Mesodermal cell (in vitro differentiated cells): ENCODE measurements at regions not wholly inside any gene's neighbourhood (a gene's known extent, or its start where the extent isn't known, plus 50 kb on each side); places are given as distances from the start of the nearest gene placed in this dataset.

Source experiments
- H3K27ac ChIP-seq: 2 replicates; pipeline ENCODE4 v1.7.0; 2013; ENCODE audit warnings: mild to moderate bottlenecking, low read depth, low read length, moderate library complexity; ENCODE audit not compliant: severe bottlenecking
- H3K36me3 ChIP-seq: 2 replicates; pipeline ENCODE4 v1.7.1; 2013; ENCODE audit warnings: mild to moderate bottlenecking, low read length, moderate library complexity; ENCODE audit not compliant: control insufficient read depth, insufficient read depth
- H3K4me1 ChIP-seq: one replicate; pipeline ENCODE4 v1.7.1; 2013; ENCODE audit warnings: mild to moderate bottlenecking, low read length; ENCODE audit not compliant: insufficient read depth, control insufficient read depth, poor library complexity, severe bottlenecking
- H3K4me3 ChIP-seq: 2 replicates; pipeline ENCODE4 v1.7.0; 2013; ENCODE audit warnings: low read length, control low read depth, mild to moderate bottlenecking; ENCODE audit not compliant: insufficient read depth, poor library complexity, severe bottlenecking; ENCODE audit errors: extremely low read depth
- H3K9me3 ChIP-seq: 2 replicates; pipeline ENCODE4 v1.7.1; 2013; ENCODE audit warnings: mild to moderate bottlenecking, low read length, moderate library complexity; ENCODE audit not compliant: control insufficient read depth
- WGBS, 2 experiments: methylation state at CpG; one replicate each; pipeline ENCODE4 v1.1.5; 2013; ENCODE audit warnings: missing lambda C conversion rate in 2 of 2; ENCODE audit not compliant: insufficient coverage in 2 of 2; 5-methylcytosine and 5-hydroxymethylcytosine counted together

DNA sequence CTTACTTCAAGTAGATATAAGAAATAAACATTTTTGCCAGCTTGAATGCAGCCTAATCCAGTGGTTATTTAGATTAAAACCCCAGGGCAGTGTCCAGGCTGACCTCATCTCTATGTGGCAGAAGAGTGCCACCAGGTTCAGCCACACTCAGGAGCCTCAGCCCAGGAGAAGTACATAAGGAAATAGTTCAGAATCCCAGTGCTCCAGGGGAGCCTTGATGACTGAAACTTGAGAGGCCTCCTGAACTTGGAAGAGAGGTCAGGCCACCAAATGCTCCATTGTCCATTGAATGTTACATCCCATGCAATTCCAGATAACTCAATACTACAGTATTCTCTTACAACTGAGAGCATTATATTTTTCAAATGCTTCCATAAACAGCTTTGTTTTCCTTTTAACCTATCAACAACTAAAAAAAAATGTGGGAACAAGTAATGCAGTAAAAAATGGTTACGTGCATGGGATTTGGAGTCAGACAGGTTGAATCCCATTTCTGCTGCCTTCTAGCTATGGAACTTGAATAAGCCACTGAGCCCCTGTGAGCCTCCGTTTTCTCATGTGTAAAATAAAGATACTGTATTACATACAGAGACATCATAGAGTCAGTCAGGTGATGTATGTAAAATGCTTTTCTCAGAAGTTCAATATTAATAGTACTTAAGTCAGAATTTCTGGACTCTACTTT, 248.0 kb downstream of the PLPP3 start:
- peaks cover 22% of the 10 kb centered on the region for H3K4me1 ChIP-seq
- H3K4me3 ChIP-seq = no peak overlapping the region
- no peaks in the 10 kb centered on the region for H3K9me3 ChIP-seq
- H3K27ac ChIP-seq = peak overlapping the region; percentile 87
- no peaks in the 10 kb centered on the region for H3K36me3 ChIP-seq
- no CpG with 5 or more reads among the region's 2 CpGs for WGBS, 2 experiments

DNA sequence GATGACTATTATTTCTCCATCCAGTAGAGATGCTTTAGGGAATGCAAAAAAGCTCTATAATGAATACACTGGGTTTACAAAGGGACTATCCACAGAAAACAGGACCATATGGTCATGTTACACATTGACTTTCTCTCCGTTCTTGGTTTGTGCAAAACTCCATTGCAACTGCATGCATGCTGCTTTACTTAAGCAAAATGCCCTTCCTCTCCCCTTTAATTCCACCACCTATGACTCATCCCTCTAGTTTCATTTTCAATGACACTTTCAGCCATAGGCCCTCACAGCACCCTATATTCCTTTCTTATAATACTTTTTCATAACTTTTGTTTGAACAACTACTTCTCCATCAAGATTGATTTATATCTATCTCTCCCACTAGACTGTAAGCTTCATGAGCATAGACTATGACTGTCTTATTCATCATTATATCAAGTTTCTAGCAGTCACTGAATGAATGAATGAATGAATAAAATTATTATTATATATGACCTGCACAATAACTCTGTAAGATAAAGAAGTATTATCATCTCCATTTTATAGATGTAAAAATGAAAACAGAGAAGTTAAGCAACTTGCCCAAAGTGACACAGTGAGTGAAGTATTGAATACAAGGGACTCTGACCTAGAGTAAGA, 248.9 kb downstream of the PLPP3 start:
- no peaks in the 10 kb centered on the region for H3K9me3 ChIP-seq
- H3K36me3 ChIP-seq = no peaks in the 10 kb centered on the region
- WGBS, 2 experiments = 69 to 94% methylated on average over 1 of the region's 1 CpG
- H3K27ac ChIP-seq = no peak overlapping the region
- peaks cover 25% of the 10 kb centered on the region for H3K4me1 ChIP-seq
- H3K4me3 ChIP-seq = no peak overlapping the region

DNA sequence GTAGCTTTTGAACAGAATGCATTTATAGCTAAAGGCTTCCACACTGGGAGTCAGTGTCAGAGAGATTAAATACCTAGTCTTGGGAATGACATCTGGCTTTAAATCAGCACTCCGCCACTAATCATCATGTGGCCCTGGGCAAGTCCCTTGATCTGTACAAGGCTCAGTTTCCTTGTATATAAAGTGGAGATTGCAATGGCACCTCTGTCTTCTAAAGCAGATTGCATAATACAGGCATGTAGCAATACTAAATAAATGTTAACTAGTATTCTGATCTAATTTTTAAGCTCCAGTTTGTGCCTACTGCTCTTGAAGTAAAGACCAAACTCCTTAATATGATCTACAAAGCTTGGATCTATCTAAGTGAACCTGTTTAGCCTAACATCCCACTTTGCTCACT, 249.4 kb downstream of the PLPP3 start:
- Histone ChIP-seq H3K9me3 (no peaks in the 10 kb centered on the region), H3K4me1 (peaks cover 25% of the 10 kb centered on the region), H3K4me3 (no peak overlapping the region), H3K27ac (no peak overlapping the region), H3K36me3 (no peaks in the 10 kb centered on the region)
- WGBS, 2 experiments = no CpG with 5 or more reads among the region's 1 CpG

DNA sequence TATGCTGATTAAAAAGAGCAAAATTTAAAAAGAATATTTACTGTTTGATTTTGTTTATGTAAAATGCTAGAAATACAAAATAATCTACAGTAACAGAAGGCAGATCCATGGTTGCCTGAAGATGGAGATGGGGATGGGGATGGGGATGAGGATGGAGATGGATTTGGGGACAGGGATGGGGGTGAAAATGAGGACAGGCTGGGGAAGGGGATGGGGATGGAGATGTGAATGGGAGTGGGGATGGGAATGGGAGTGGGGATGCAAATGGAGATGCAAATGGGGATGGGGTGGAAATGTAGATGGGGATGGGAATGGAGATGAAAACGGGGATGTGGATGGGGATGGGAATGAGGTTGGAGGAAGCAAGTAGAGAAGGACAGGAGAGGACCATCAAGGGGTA, 252.2 kb downstream of the PLPP3 start:
- no peak overlapping the region for H3K27ac ChIP-seq
- peaks cover 23% of the 10 kb centered on the region for H3K4me1 ChIP-seq
- no peaks in the 10 kb centered on the region for H3K36me3 ChIP-seq
- H3K4me3 ChIP-seq = no peak overlapping the region
- WGBS, 2 experiments = 55 to 85% methylated on average over 1 of the region's 1 CpG
- no peaks in the 10 kb centered on the region for H3K9me3 ChIP-seq

DNA sequence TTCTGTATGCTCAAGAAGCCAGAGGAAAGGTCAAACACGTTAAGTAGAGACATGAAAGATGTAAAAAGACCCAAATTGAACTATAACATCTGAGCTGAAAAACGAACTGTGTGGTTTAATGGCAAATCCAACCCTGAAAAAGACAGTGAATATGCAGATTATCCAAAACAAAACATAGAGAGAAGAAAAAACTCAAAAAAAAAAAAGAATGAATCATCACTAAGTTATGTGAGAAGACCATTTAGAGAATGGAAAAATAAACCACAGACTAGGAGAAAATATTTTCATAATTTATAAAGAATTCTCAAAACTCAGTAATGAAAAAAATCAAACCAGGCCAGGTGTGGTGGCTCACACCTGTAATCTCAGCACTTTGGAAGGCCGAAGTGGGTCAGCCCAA, 253.3 kb downstream of the PLPP3 start:
- 67 to 75% methylated on average over 2 of the region's 3 CpGs for WGBS, 2 experiments
- no peaks in the 10 kb centered on the region for H3K9me3 ChIP-seq
- no peaks in the 10 kb centered on the region for H3K36me3 ChIP-seq
- H3K27ac ChIP-seq = no peak overlapping the region
- H3K4me3 ChIP-seq = no peak overlapping the region
- peaks cover 13% of the 10 kb centered on the region for H3K4me1 ChIP-seq

DNA sequence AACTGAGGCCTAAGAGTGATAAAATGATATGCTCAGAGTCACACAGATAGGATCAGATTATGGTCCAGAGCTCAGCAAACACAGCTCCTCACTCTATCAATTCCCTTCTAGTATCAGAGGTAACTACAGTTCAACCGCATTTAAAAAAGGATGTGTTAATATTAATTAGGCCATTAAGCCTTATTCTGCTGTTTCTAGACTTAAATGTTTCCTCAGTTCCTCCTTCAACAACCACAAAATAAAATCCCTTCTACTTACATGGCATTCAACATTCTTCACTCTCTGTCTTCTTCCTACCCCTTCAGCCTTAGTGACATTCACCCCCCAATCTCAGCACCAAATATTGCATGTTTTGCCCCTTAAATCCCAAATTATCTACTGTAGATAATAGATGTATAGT, 254.9 kb downstream of the PLPP3 start:
- Histone ChIP-seq H3K27ac (no peak overlapping the region), H3K36me3 (no peaks in the 10 kb centered on the region), H3K4me3 (no peak overlapping the region), H3K4me1 (peaks cover 4% of the 10 kb centered on the region), H3K9me3 (no peaks in the 10 kb centered on the region)
- WGBS, 2 experiments = no CpG with 5 or more reads among the region's 1 CpG

DNA sequence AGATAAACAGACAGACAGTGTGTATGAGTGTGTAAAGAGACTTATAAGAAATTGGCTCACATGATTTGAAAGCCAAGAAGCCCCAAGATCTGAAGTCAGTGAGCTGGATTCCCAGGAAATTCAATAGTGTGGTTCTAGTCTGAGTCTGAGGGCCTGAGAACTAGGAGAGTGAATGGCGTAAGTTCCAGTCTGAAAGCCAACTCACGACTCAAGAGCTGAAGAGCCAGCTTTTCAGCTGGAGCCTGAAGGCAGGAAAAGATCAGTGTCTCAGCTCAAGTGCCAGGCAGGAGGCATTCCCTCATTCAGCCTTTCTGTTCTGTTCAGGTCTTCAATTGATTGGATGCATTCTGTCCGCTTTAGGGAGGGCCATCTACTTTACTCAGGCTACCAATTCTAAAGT, 257.2 kb downstream of the PLPP3 start:
- Histone ChIP-seq H3K4me3 (no peak overlapping the region), H3K36me3 (no peaks in the 10 kb centered on the region), H3K4me1 (peaks cover 4% of the 10 kb centered on the region), H3K27ac (no peak overlapping the region), H3K9me3 (no peaks in the 10 kb centered on the region)
- WGBS, 2 experiments = 77 to 92% methylated on average over 3 of the region's 3 CpGs

DNA sequence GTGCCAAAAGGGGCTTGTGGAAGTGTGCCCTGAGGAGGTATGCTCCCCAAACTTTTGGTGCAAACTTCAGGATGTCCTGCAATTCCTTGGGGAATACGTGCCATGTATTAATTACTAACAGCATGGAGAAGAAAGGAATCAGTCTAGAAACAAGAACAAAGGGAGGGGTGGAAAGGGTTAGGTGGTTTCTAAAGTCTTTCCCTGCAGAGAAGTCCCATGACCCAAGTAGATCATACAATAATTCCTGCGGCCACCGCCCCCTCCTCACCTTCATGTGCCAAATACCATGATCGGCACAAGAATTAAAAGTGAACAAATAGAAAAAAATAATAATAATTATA, 258.2 kb downstream of the PLPP3 start:
- H3K36me3 ChIP-seq = no peaks in the 10 kb centered on the region
- H3K4me3 ChIP-seq = no peak overlapping the region
- peaks cover 3% of the 10 kb centered on the region for H3K4me1 ChIP-seq
- H3K9me3 ChIP-seq = no peaks in the 10 kb centered on the region
- no peak overlapping the region for H3K27ac ChIP-seq
- whole genome bisulfite sequencing, 2 experiments = 83% methylated on average over 1 of the region's 4 CpGs; no CpG with 5 or more reads in 1 of the 2 experiments

DNA sequence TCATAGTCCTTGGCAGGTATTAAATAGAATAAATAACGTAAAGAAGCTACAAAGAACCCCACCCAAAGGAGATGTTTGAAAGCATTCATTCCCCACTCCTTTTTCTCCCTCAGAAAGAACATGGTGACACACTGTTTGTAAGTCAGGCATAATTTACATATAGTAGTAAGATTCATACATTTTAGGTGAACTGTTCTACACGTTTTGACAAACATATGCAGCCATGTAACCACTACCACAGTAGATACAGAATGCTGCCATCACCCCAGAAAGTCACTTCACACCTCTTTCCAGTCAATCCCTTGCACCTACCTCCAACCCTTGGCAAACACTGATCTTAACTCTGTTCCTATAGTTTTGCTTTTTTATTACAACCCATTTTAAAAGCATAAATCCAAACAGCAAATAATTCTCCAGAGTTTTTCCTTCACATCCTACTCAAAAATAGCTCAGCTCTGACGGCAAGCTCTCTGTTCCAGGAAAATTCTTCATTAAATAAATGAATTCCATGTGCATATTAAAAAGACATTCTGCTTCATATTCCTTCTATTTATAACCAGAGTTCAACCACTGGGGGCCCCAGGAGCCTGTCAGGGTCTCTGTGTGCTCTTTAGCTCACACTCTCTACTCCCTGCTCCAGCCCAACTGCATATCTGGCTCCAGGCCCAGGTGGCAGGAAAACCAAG, 258.8 kb downstream of the PLPP3 start:
- H3K4me3 ChIP-seq = no peak overlapping the region
- H3K4me1 ChIP-seq = no peaks in the 10 kb centered on the region
- WGBS, 2 experiments = 80 to 86% methylated on average over 1 of the region's 3 CpGs
- no peaks in the 10 kb centered on the region for H3K9me3 ChIP-seq
- H3K27ac ChIP-seq = no peak overlapping the region
- H3K36me3 ChIP-seq = no peaks in the 10 kb centered on the region

DNA sequence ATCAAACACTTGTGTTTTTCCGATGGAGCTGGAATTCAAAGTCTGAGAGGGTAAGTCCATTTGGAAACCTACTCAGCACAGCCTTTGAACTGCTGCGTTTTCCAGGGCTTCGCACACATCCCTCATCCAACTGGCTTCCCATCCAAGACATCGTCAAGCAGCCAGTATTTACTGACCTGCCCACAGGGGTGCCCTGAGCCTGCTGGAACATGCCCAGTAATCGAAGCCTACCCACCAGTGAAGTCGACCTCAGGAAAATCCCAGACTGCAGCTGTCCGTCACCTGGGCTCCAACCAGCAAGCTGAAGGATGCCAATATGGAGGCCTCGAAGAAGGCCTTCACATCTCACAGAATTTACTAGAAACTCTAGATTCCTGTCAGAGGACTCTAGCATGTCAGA, 261.6 kb downstream of the PLPP3 start:
- Histone ChIP-seq H3K4me3 (no peak overlapping the region), H3K4me1 (no peaks in the 10 kb centered on the region), H3K27ac (no peak overlapping the region), H3K36me3 (no peaks in the 10 kb centered on the region), H3K9me3 (peaks cover 7% of the 10 kb centered on the region)
- 90 to 98% methylated on average over 7 of the region's 8 CpGs for WGBS, 2 experiments
